ENCODE measurements at regions not wholly inside any gene's neighbourhood (a gene's known extent, or its start where the extent isn't known, plus 50 kb on each side); places are given as distances from the start of the nearest gene placed in this dataset.

GRCh38 chr2:53460937-53461336 lies 306.7 kb upstream of the CHAC2 start:
- TF ChIP-seq CTCF (IDR thresholded peaks at IDR 0.05) (no peak), POLR2AphosphoS5 (IDR thresholded peaks at IDR 0.05) (no peak)
